HG03378 (cell line): ENCODE measurements at regions not wholly inside any gene's neighbourhood (a gene's known extent, or its start where the extent isn't known, plus 50 kb on each side); places are given as distances from the start of the nearest gene placed in this dataset.

ENCODE experiments used
- ATAC-seq: cut with Tn5 transposase; IDR thresholded peaks from one replicate; pipeline ENCODE4 v1.9.1; 2021; ENCODE audit warnings: mild to moderate bottlenecking, moderate library complexity; ENCODE audit not compliant: unreplicated experiment

DNA sequence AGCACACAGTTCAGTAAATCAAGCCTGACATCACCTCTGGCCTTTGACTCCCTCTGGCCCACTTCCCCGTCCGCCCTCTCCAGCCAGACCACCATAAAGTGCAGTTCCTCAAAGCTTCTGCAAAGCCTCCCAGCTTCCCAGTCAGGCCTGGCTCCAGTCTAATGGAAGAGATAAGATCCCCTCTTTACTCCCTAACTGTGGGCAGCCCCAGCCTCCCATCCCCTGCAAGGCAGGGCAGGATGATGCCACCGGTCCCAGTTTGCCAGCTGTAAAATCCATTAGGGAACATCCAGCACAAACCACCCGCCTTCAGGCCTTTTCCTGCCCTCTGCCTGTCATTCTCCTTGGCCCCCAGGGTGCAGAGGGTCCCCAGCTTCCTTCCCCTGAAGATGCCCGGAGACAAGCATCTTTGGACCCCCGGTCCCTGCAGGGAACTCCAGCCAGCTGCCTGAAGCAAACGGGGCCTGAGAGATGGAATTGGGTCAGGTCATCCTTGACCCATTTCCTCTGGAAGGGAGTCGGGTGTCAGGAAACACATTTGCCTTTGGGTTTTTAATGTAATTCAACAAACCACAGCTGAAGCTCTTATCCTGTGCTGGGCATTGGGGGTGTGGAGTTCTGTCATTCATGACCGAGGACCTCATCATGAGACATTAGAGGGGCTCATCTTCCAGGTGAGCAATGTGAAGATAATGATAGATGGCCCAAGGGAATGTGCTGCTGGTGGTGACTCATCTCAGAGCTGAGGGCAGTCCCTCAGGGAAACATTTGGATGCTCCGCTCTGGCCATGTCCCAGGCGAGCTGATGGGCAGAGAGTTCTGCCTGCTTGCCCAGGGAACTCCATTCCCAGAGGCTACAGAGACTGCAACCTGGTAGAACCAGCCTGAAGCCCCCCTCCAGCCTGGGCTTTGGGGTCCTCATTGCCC lies 93.8 kb upstream of the CLMN start:
- no peak for ATAC-seq

- ATAC-seq = no peak
These were observed 91.1 kb upstream of the CLMN start for GRCh38 chr14:95410838-95411237.

GRCh38 chr14:95409477-95410272 lies 90.0 kb upstream of the CLMN start:
- no peak for ATAC-seq

GRCh38 chr14:95408731-95409476 lies 89.2 kb upstream of the CLMN start:
- no peak for ATAC-seq

GRCh38 chr14:95407354-95407753 lies 87.6 kb upstream of the CLMN start:
- no peak for ATAC-seq

GRCh38 chr14:95406756-95407277 lies 87.1 kb upstream of the CLMN start:
- no peak for ATAC-seq

- ATAC-seq = no peak
These were observed 84.9 kb upstream of the CLMN start for GRCh38 chr14:95404583-95404982.

- ATAC-seq = no peak
These were observed 82.9 kb upstream of the CLMN start for GRCh38 chr14:95402578-95402977.

DNA sequence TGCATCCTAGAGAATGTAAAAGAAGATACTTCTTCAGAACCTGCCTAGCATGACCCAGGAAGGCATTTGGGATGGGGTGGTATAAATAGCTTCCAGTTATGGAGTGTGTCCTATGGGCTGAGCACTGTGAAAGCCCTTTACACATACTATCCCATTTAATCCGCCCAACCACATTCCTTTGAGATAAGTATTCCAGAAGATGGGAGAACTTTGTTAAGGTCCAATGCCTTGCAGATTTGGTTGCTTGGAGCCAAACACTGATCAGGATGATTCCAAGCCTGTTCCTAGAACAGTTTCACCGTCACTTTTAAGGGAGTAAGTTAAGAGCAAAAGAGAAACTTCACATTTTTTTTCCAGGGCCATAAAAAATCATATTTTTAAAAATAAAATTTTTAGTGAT lies 82.5 kb upstream of the CLMN start:
- ATAC-seq = no peak

- ATAC-seq = no peak
These were observed 79.2 kb upstream of the CLMN start for GRCh38 chr14:95398630-95399547.

- no peak for ATAC-seq
These were observed 77.6 kb upstream of the CLMN start for GRCh38 chr14:95397325-95397724.

GRCh38 chr14:95396221-95396620 lies 76.5 kb upstream of the CLMN start:
- ATAC-seq = no peak

DNA sequence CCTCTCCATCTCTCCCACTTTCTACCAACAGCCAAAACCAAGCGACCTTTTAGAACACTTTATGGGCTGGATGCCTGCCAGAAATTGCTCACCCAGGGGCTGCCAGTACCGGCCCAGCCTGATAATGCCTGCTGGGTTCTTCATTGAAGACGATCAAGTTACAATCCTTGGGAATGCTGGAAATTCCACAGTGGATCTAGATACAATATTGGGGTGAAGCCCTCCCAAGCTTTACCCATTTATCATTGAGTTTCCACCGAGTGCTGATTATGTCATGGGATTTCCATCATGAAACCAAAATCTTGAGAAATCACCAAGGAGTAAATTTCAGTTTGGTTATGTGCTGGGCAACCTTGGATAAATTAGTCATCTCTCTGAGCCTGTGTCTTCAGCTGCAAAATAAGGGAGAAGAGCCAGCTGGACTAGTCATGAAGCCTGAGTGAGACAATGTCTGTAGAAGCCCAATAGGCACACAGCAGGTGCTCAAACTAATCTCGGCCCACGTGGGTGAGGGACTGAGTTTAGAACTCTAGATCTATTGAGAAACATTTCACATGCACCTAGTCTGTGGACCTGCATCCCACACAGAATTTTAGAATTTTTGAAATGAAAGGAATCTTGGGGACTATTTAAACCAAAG lies 75.5 kb upstream of the CLMN start:
- ATAC-seq = no peak

GRCh38 chr14:95394297-95395097 lies 74.8 kb upstream of the CLMN start:
- ATAC-seq = no peak

DNA sequence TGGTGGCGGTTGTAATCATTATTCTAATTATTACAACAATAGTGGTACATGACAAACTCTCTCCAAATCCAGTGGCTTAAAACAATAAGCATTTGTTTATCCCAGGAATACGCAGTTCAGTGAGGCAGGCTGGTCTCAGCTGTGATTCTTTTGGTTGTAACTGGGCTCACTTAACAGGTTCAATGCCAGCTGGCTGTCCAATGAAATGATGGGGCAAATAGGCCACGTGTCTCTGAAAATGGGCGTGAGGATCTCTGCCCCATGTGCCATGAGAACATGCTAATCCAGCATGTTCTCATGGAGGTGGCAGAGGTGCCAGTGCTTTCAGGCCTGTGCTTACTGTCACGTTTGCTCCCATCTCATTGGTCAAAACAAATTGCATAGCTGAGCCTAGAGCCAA lies 73.1 kb upstream of the CLMN start:
- ATAC-seq = no peak

- no peak for ATAC-seq
These were observed 71.6 kb upstream of the CLMN start for GRCh38 chr14:95391331-95391730.

DNA sequence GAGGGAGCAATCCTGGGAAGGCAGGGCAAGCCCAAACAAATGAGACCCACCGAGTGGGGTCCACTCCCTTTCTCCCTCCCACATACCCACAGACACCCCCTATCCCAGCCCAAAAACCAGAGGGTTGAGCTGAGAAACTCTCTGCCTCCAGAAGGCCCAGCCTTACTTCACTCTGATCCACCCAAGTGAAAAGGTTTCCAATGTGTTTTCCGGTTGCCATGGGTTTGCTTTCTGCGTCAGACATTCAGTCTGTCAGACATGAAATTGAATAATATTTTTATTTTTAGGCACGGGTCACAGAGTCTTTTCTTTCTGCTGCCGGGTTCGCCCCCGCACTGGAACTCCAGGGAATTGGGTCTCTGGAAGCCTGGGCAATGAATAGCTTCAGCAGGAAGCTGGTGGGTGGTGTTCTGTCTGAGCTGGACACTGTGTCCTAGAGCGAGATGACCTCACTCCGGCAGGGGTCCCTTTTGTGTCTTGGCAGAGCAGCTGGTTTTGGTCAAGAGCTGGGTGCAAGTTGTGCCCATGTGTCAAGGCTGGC lies 69.8 kb upstream of the CLMN start:
- ATAC-seq = no peak

DNA sequence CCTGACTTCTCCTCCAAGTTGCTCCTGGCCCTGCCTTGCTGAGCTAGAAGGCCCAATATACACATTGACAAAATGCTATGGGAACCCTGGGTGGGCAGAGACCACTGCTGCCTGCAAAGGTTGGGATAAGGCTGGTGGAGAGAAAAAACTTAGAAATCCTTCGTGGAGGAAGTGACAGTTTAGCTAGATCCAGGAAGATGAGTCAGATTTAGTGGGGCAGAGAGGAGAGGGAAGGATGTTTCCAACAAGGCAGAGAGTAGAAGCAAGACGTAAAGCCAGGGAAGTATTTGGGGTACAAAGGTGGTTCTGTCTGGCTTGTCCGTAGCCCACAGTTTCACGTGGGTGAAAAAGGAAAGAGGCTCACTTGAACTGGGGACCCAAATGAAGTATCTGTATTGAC lies 69.0 kb upstream of the CLMN start:
- ATAC-seq = no peak
